ENCODE measurements at regions not wholly inside any gene's neighbourhood (a gene's known extent, or its start where the extent isn't known, plus 50 kb on each side); places are given as distances from the start of the nearest gene placed in this dataset.

GRCh38 chr13:33485247-33485646 lies 199.7 kb upstream of the STARD13 start:
- TF ChIP-seq GATA2 (IDR thresholded peaks at IDR 0.05; ENCODE audit: low read depth, low read length): no peak
- TF ChIP-seq GATA3 (IDR thresholded peaks at IDR 0.05; ENCODE audit: low read depth, low read length): no peak
